D721Med (cell line): ENCODE measurements at regions not wholly inside any gene's neighbourhood (a gene's known extent, or its start where the extent isn't known, plus 50 kb on each side); places are given as distances from the start of the nearest gene placed in this dataset.

Experiments
- DNase-seq: peaks from one replicate; pipeline ENCODE4 v3.0.0; 2011; ENCODE audit warnings: low spot score; ENCODE audit not compliant: insufficient read length
- FAIRE-seq: peaks from 2 replicates; lab custom pipeline; 2011; peaks lifted over from hg19 to GRCh38; lab: Jason Lieb, UNC
- CTCF ChIP-seq: IDR thresholded peaks from 2 replicates; pipeline ENCODE4 v1.5.1; 2012; ENCODE audit warnings: mild to moderate bottlenecking, control low read depth; ENCODE audit not compliant: insufficient read depth; ENCODE audit errors: missing control alignments

GRCh38 chr11:86861810-86862209 is 61.5 kb downstream of the PRSS23 start:
- FAIRE-seq: no peak
- TF ChIP-seq CTCF: no peak
- no peak for DNase-seq

- TF ChIP-seq CTCF: no peak
- DNase-seq (no peak), FAIRE-seq (no peak)
These were observed 63.1 kb downstream of the PRSS23 start for GRCh38 chr11:86863476-86863875.

GRCh38 chr11:86865436-86865835 is 65.1 kb downstream of the PRSS23 start:
- FAIRE-seq (no peak), DNase-seq (no peak)
- no peak for TF ChIP-seq CTCF

- no peak for DNase-seq
- no peak for TF ChIP-seq CTCF
- no peak for FAIRE-seq
These were observed 69.2 kb downstream of the PRSS23 start for GRCh38 chr11:86869531-86869930.

GRCh38 chr11:86869966-86870570 is 69.7 kb downstream of the PRSS23 start:
- peak; percentile 11 for FAIRE-seq
- TF ChIP-seq CTCF: peak; percentile 64
- DNase-seq: peak; percentile 28

GRCh38 chr11:86873573-86874083 is 73.3 kb downstream of the PRSS23 start:
- no peak for FAIRE-seq
- no peak for TF ChIP-seq CTCF
- no peak for DNase-seq

GRCh38 chr11:86874304-86875056 is 74.1 kb downstream of the PRSS23 start:
- no peak for TF ChIP-seq CTCF
- DNase-seq (no peak), FAIRE-seq (no peak)
